HG03103 (cell line): ENCODE measurements at regions not wholly inside any gene's neighbourhood (a gene's known extent, or its start where the extent isn't known, plus 50 kb on each side); places are given as distances from the start of the nearest gene placed in this dataset.

Experiments
- ATAC-seq: cut with Tn5 transposase; IDR thresholded peaks from one replicate; pipeline ENCODE4 v1.9.1; 2021; ENCODE audit warnings: low read depth; ENCODE audit not compliant: unreplicated experiment

DNA sequence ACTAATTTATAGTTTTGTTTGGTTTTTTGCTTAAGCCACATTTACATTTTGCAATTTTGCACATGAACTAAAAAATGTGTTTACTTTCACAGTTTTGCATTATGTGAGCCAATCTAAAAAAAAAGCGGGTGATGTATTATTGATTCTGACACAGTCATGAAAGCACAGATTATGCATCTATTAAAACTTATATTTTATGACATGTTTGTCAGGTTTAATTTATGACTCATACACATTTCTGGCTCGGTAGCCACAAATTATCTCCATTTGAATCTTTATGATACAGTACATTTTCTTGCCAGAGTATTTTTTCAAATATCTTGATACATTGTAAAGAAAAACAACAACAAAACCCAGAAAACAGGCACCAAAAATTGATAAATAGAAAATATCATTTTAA lies 280.4 kb upstream of the GRIP1 start:
- ATAC-seq: no peak

DNA sequence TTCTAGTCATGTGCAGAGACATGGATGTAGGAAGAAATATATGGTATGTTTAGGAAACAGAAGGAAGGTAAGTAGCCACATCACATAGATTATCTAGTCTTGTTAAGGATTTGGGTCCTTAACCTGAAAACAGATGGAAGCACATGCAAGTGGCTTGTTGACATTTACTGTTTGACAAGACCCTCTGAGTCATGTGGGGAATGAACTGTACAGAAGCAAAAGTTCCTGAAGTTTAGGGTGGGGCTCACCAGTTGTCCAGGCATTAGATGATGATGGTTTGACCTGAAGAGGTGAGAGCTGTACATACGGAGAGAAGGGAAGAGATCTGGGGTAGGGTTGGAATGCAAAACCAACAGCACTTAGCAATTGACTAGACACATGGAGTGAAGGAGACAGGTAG lies 281.1 kb upstream of the GRIP1 start:
- no peak for ATAC-seq

DNA sequence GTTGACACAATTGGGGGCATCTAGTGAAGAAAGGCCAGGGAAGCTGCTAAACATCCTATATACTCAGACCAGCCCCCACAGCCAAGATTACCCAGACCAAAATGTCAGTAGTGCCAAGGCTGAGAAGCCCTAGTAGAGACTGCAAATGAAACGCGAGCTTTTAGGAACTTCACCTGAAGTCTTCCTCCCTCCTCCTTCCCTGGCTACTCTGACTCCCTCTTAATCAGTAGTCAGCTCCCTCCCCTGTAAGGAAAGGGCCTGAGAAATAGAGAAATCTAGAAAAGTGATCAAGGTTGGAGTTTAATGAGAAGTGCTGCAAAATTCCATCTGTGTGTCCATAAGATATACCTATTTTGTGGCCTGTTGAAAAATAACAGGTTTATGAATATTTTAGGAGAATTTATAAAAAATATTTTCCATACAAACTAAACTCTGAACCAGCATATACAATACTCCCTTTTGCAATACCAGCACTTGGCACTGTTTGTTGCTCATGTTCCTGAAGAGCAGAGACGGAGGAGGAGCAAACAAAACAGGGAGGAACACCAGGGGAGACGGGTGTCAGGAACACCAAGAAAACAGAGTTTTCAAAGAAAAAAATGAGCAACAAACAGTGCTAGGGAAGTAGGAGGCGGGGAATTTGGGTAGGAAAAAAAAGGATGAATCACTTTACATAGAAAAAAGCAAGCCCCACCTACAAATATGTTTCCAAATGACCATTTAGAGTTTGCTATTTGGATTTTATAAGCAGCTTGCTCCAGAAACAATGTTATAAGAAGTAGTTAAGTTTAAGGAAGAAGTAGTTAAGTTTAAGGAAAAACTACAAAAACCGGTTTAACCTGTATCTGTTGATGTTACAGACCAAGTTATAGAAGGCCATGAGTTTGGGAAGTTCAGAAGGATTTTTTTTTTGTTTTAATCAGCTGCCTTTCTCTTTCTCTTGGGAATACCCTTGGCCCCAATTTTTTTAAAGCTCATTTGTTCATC lies 282.1 kb upstream of the GRIP1 start:
- ATAC-seq: no peak

DNA sequence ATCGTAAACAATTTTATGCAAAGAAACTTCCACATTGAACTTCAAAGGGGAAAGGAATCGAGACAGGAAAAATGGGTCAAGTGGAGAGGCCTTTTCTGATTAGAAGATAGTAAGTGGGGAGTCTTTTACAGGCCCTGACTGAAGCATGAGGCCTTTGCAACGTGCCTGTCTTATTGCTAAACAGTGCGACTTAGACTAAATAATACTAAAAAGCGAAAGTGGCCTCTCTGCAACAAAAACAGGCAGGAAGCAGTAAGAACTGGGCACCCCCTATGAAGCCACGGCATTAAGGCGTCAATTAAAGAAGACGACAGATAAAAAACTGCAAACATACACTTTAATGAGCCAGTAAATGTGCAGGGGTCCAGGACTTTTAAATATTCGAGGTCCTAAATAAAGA lies 283.4 kb upstream of the GRIP1 start:
- no peak for ATAC-seq

DNA sequence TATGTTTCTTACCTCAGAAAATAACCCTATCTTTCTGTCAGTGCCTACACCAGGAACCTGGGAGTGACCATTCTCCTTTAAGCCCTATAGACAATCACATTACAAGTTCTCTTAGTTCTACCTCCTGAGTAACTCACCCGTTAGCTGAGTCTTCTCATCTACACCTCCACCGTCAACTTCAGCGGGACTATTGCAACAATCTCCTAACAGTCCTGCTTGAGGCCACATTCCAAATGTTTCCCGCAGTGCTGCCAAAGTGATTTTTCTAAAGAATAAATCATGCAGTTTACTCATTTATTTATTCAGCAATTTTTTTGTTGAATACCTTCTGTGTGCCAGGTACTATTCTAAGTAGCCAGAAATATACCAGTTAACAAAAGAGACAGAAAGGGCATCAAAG lies 285.0 kb upstream of the GRIP1 start:
- ATAC-seq: no peak

DNA sequence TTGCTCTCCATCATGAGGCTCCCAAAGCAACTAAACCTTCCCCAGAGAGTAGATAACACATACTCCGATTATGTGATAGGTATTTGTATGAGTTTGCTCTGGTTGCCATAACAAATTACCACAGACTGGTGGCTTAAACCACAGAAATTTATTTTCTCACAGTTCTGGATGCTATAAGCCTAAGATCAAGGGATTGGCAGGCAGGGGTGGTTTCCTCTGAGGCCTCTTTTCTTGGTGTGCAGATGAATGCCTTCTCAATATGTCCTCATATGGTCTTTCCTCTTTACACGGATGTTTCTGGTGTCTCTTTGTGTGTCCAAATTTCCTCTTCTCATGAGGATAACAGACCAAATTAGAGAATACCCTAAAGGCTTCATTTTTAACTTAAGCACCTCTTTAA lies 285.8 kb upstream of the GRIP1 start:
- no peak for ATAC-seq

DNA sequence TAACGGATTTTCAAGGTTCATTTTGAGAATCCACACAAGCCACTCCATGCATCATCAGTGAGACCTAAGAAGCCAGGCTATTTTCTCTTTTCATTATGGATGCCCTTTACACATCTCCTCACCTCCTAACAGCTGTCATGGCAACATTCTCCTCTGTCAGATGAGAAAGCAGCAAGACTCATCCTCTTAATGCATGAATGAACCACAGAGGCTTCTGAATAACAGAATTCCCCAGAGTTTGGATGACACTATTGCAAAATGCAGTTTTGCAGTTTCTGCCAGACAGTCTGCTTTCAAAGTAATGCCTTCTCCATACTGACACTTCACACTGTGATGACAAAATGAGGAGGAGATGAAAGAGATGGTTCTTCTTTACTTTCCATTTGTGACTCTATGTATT lies 286.7 kb upstream of the GRIP1 start:
- no peak for ATAC-seq

DNA sequence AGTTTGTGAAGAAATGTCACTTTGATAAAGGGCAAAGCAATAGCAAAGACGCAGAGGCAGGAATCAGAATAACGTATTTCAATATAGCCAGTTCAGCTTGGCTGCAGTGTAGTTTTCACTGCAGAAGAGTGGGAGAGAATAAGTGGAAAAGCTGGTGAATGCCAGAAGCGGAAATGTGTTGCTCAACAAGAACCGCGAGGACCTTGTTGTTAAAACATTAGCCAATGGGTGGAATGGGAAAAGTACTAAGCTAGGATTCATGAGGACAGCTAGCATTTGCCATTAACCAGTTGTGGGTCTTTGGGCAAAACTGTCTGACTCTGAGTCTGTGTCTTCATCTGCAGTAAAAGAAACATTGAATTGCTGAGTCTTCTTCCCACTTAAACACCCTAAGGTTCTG lies 292.9 kb upstream of the GRIP1 start:
- no peak for ATAC-seq

DNA sequence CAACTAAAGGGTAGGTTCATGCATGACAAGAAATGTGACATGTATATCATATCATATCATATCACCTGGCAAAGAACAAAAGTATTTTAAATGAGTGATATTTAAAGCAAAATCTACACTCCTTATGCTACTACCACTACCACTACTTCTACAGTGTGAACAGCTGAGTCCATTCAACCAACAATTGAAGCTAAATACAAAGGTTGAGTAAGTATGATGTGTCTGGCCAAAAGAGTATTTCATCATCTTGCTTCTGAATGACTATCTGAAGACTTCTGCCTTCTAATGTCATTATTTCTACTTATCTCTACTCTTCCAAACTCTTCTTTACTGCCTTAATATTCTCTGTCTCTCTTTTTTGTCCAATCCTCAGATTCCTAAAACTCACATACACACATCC lies 292.6 kb upstream of the CAND1 start:
- ATAC-seq: no peak

DNA sequence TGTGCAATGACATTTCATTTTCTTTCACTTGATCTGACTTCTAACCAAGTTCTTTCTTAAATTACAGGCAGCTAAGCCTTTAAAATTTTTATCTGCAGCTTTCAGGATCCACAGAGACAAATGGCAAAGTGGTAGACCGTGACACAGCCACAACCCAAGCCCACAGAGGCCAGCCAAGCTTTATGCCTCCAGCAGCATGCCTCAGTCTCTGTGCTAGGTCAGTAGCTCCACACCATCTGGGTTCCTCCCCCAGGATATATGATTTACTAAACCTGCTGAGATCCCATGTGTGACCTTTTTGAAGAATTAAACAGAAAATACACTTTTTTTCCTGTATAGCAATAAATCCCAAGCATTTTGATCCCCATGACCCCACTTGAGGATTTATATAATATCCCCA lies 290.4 kb upstream of the CAND1 start:
- ATAC-seq: no peak

DNA sequence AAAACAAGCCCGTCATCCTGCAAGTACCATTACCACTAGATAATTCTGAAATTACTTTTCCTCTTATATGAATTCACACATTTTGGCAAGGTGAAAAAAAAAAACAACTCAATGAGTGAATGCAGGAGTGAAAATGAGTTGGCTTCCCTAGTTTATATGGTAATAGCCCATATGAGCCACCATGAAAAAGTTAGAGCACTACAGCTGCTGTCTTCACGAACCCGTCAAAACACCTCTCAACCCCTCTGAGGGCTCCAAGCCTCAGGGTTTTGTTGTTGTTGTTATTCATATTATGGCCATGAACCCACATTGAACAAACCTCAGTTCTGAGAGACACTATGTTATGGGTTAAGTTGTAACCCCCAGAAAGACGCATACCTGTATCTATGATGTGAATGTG lies 289.9 kb upstream of the CAND1 start:
- ATAC-seq: no peak

DNA sequence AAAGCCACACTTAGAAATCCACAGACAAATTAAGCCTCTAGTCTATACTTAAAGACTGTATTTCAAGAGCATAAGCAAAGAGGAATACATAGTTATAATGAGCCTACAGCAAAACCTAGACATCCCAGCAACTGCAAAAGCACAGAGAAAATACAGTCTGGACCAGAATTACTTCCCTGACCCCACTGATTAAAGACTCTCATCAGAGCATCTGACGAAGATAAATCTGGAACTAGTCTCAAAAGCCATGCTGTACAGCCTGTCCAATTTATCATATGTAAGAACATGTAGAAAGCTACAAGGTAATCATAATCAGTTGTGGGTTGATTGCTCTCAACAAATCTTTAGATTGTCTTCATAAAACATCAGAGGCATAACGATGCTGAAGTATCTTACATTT lies 285.1 kb upstream of the CAND1 start:
- ATAC-seq: no peak

DNA sequence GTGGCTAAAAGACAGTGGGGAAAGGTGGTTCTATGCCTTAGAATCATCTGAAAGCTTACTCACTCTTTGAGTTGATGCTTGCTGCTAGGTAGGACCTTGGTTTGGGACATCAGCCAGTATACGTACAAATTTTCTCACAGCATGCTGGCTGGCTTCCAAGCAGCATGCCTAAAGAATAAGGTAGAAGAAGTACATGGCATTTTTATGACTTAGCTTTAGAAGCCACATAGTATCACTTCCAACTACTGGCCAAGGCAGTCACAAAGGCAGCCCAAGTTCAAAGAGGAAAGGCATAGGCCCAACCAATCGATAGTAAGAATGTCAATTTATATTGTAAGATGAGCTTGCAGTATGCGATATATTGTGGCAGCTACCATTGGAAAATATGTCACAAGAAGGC lies 284.2 kb upstream of the CAND1 start:
- no peak for ATAC-seq

DNA sequence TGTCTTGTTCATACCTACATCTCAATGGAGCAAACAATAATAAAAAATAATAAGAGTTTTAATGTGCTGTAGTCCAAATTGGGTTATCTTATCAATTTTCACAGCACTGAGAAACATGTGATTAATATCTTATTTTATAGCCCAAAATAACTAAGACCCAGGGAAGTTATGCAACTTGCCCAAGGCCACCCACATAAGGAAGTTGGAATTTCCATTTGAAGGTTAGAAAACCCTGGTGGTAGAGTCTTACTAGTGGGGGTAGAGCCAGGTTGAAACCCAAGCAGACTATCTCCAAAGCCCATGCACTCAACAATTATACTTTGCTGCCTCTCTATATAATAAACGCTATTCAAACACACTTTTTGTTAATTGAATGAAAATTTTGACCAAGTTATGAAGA lies 270.0 kb upstream of the CAND1 start:
- no peak for ATAC-seq

DNA sequence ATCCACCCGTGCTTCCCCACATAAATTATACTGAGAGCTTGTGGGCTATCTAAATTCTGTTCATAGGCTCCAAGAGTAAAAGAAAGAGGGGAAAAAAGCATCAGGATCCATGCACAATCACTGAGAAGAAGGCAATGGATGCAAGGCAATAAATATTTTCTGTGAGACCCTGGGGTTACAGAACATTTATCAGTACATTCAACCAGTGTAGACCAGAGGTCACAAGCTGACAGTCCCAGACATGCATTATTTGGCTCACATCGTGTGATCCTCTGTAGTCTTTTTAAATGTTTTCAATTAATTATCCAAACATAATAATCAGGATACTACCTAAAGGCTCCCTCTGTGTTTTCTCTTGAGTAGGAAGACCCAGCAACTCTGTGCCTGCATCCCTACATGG lies 267.9 kb upstream of the CAND1 start:
- ATAC-seq: no peak

DNA sequence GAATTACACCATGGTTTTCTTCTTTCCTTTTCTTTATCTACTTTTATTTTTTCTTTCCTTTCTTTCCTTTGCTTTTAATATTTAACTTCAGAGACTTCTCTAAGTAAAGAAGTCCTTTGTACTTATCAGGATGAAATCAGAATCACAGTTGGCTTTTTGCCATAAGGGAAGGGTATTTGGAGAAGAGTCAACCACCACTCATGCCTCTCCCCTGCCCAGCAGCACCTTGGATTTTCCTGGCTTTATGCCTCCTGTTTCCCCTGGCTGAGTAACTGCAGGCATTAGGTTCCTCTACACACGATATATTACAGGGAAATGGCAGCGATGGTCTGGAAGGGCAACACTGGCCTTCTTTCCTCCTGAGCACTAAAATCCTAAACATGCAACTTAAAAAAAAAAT lies 266.4 kb upstream of the CAND1 start:
- no peak for ATAC-seq

DNA sequence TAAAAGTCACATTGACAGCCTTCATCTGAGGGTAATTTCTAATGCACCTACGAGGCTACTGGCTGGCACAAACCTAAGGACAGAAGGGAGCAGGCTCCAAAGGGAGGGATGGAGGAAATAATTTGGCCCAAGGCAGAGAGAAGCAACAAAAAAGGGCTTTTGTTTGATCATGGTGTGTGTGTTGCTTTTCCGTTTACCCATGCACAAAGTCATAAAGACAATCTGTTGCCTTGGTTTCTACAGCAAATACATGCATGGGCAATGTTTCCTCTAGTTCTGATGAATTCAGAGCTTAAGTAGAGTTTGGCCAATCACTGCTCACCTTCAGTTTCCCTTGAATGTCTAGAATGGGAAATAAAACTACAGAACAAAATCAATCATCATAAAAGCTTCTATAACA lies 262.5 kb upstream of the CAND1 start:
- ATAC-seq: no peak

DNA sequence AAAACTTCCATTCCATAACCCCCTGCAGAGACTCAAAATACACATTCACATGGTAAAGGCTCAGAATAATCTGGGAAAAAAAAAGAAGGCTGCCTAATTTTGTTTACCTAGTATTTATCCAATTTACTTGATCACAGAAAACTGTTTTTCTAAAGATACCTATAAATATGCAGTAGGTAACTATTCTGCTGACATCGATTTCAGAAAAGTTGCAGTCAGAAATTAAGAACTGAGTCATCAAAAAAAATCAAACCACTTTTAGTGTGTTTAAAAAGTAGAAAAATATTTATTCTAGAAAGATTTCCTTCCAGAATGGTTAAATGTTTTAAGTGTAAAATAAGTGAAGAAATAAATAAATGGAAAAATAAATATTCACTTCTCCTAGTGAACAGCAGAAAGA lies 254.5 kb upstream of the CAND1 start:
- no peak for ATAC-seq

DNA sequence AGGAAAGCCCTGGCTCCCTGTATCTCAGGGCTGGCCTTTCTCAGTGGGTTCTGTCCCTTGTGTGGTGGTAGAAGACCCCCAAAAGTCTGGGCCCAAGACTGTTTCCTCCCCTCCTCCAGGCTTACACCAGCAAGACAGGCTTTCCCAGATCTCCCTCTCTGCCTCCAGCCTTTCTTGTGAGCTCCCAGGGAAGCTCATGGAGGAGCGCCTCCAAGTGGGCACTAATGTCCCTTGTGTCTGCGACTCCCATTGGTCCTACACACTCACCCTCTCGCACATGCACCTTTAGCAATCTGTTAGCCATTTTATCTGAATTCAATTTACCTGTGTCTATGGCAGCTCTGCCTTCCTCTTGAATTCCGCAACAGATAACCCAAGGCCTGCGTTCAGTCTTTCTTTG lies 251.1 kb upstream of the CAND1 start:
- no peak for ATAC-seq

DNA sequence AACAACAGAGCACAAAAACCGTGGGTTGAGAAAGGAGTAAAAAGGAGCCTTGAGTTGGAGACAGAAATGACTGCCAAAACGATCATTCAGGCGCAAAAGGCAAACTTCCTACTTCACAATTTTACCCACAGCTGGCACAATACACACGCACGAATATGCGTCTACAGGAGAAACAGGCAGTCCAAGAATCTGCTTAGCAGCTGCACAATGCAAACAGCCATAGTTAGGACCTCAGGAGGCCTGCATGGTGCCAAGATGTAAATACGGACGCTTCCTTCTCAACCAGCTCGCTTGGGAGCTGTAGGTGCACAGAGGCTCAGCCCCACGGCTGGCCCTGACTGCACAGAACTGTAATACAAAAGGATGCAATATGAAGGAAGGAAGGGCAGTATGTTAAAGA lies 250.1 kb upstream of the CAND1 start:
- no peak for ATAC-seq

DNA sequence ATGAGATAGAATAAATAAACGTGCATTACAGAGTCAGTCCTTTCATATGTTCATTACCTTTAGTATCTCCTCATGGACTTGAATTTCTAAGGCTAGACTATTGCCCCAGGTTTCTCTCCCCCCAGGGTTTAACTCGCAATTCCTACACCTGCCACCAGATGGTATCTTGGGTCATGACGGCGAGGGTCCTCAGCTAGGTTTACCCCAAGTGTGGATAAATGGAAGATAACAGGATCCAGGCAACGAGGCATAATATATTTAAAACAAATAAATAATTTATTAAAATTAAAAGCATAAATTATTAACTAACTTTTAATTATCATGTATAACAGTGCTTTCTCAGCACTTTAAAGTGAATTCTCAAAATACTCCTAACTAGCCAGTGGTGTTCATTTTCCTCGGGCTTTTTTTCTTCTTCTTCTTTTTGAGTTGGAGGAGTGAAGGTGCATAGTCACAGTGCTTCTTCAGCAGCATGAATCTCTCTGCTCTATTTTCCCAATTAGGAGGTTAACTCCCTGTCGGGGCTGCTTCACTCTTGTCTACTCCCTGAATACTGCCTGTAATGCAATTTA lies 243.5 kb upstream of the CAND1 start:
- ATAC-seq: peak; percentile 90

DNA sequence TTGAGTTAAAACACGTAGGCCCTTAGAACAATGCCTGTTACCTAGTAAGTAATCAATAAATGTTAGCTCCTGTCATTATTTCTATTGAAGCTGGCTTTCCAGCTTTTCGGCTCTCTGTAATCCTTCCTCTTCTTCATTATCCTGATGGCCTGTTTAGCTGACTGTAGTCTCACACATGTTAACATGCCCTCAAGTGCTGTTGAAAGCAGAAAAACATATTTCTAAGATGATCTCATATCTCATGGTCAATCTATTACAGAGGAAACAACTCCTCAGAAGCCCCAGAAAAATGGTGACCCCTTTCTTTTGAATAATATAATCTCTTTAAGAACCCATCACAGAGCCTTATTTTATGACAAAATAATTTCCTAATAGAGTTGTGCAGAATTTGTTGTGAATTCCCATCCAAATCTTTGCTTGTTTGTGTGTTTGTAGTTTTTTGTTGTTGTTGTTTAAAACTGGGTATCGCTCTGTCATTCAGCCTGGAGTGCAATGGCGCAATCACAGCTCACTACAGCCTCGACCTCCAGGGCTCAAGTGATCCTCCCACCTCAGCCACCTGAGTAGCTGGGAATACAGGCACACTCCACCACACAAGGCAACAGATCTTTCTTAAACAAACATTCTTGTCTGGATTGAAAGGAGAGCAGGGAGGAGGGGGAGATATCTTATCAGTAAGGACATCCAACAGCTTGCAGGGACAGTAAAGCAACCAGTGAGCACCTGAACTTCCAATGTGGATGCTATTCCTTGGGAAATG lies 242.5 kb upstream of the CAND1 start:
- ATAC-seq: no peak
